Activated T-helper 1 cell treated with anti-CD3 and anti-CD28 coated beads, Interleukin-12 subunit alpha, Interleukin-12 subunit beta, Interleukin-2, Interleukin-4 antibody, amounts not matched to agents 30 ng/mL and 10 ng/mL and 1 ng/mL, durations not matched to agents 14 hours and 24 hours and 36 hours (primary cell): ENCODE measurements at regions not wholly inside any gene's neighbourhood (a gene's known extent, or its start where the extent isn't known, plus 50 kb on each side); places are given as distances from the start of the nearest gene placed in this dataset.

ENCODE experiments used
- DNase-seq: peaks from one replicate; pipeline ENCODE4 v3.0.0; 2021; ENCODE audit warnings: low spot score
- H3K27ac Mint-ChIP-seq: one replicate; pipeline ENCODE4 v1.8.0; 2021; ENCODE audit warnings: mild to moderate bottlenecking, mixed read lengths
- H3K27me3 Mint-ChIP-seq: one replicate; pipeline ENCODE4 v1.8.0; 2022; ENCODE audit warnings: mild to moderate bottlenecking, moderate library complexity, mixed read lengths; ENCODE audit not compliant: insufficient read depth
- H3K36me3 Mint-ChIP-seq: one replicate; pipeline ENCODE4 v1.8.0; 2021; ENCODE audit warnings: low read depth, mixed read lengths
- H3K4me1 Mint-ChIP-seq: one replicate; pipeline ENCODE4 v1.8.0; 2021; ENCODE audit warnings: low read depth, mixed read lengths
- H3K4me3 Mint-ChIP-seq: one replicate; pipeline ENCODE4 v1.8.0; 2021; ENCODE audit warnings: mild to moderate bottlenecking, moderate library complexity, mixed read lengths
- H3K9me3 Mint-ChIP-seq: one replicate; pipeline ENCODE4 v1.8.0; 2021; ENCODE audit warnings: mixed read lengths
- intact Hi-C: fragments of 100-400 bp; cut with micrococcal nuclease; formaldehyde crosslinking; loops from one replicate; pipeline ENCODE4 v1.15.1; 2024

- Mint-ChIP-seq H3K27ac (no peak overlapping the region), H3K9me3 (no peaks in the 10 kb centered on the region), H3K4me1 (peaks cover 24% of the 10 kb centered on the region), H3K4me3 (no peak overlapping the region), H3K36me3 (peaks cover 2% of the 10 kb centered on the region), H3K27me3 (no peaks in the 10 kb centered on the region)
- intact Hi-C loops: no loop called here
- no peak for DNase-seq
These were observed 140.2 kb downstream of the CD164 start for GRCh38 chr6:109242029-109242428.

- Mint-ChIP-seq H3K27ac (no peak overlapping the region), H3K4me1 (peaks cover 31% of the 10 kb centered on the region), H3K36me3 (peaks cover 2% of the 10 kb centered on the region), H3K4me3 (no peak overlapping the region), H3K9me3 (no peaks in the 10 kb centered on the region), H3K27me3 (no peaks in the 10 kb centered on the region)
- intact Hi-C loops: no loop called here
- no peak for DNase-seq
These were observed 141.1 kb downstream of the CD164 start for GRCh38 chr6:109241199-109241598.

- Mint-ChIP-seq H3K4me3 (no peak overlapping the region), H3K4me1 (peaks cover 38% of the 10 kb centered on the region), H3K36me3 (peaks cover 2% of the 10 kb centered on the region), H3K27me3 (no peaks in the 10 kb centered on the region), H3K9me3 (no peaks in the 10 kb centered on the region), H3K27ac (no peak overlapping the region)
- DNase-seq: no peak
- intact Hi-C loops: no loop called here
These were observed 141.7 kb downstream of the CD164 start for GRCh38 chr6:109240370-109241084.

- no peak for DNase-seq
- Mint-ChIP-seq H3K27me3 (no peaks in the 10 kb centered on the region), H3K4me1 (peaks cover 40% of the 10 kb centered on the region), H3K36me3 (peaks cover 2% of the 10 kb centered on the region), H3K4me3 (no peak overlapping the region), H3K9me3 (no peaks in the 10 kb centered on the region), H3K27ac (no peak overlapping the region)
- intact Hi-C loops: no loop called here
These were observed 142.5 kb downstream of the CD164 start for GRCh38 chr6:109239651-109240321.

GRCh38 chr6:109239160-109239559 lies 143.1 kb downstream of the CD164 start:
- DNase-seq: no peak
- no peaks in the 10 kb centered on the region for H3K9me3 Mint-ChIP-seq
- H3K4me1 Mint-ChIP-seq: peaks cover 34% of the 10 kb centered on the region
- H3K27me3 Mint-ChIP-seq: no peaks in the 10 kb centered on the region
- intact Hi-C loops: no loop called here
- peaks cover 2% of the 10 kb centered on the region for H3K36me3 Mint-ChIP-seq
- no peak overlapping the region for H3K4me3 Mint-ChIP-seq
- no peak overlapping the region for H3K27ac Mint-ChIP-seq

GRCh38 chr6:109238396-109238795 lies 143.1 kb downstream of the CEP57L1 start:
- no peak for DNase-seq
- H3K36me3 Mint-ChIP-seq: peaks cover 2% of the 10 kb centered on the region
- H3K27ac Mint-ChIP-seq: no peak overlapping the region
- intact Hi-C loops: no loop called here
- no peaks in the 10 kb centered on the region for H3K27me3 Mint-ChIP-seq
- no peaks in the 10 kb centered on the region for H3K9me3 Mint-ChIP-seq
- H3K4me3 Mint-ChIP-seq: no peak overlapping the region
- H3K4me1 Mint-ChIP-seq: peaks cover 27% of the 10 kb centered on the region

- no peak for DNase-seq
- no peaks in the 10 kb centered on the region for H3K9me3 Mint-ChIP-seq
- intact Hi-C loops: loop anchor here (1.0 to 2.0 kb wide), 3 partner anchors 15 to 145 kb away; partner anchors contain the start of gene CD164
- peaks cover 25% of the 10 kb centered on the region for H3K4me1 Mint-ChIP-seq
- H3K27ac Mint-ChIP-seq: no peak overlapping the region
- no peaks in the 10 kb centered on the region for H3K27me3 Mint-ChIP-seq
- no peak overlapping the region for H3K4me3 Mint-ChIP-seq
- H3K36me3 Mint-ChIP-seq: peaks cover 2% of the 10 kb centered on the region
These were observed 142.7 kb downstream of the CEP57L1 start for GRCh38 chr6:109237986-109238329.

GRCh38 chr6:109237077-109237985 lies 142.0 kb downstream of the CEP57L1 start:
- Mint-ChIP-seq H3K4me1 (peaks cover 25% of the 10 kb centered on the region), H3K9me3 (no peaks in the 10 kb centered on the region), H3K4me3 (peak overlapping the region; percentile 1), H3K27ac (peak overlapping the region; percentile 37), H3K36me3 (peaks cover 2% of the 10 kb centered on the region), H3K27me3 (no peaks in the 10 kb centered on the region)
- DNase-seq: no peak
- intact Hi-C loops: loop anchor here (1.0 to 2.0 kb wide), 3 partner anchors 15 to 145 kb away; partner anchors contain the start of gene CD164

GRCh38 chr6:109236115-109237076 lies 141.1 kb downstream of the CEP57L1 start:
- H3K27me3 Mint-ChIP-seq: no peaks in the 10 kb centered on the region
- H3K4me3 Mint-ChIP-seq: peak overlapping the region; percentile 31

GRCh38 chr6:109235481-109236038 lies 140.3 kb downstream of the CEP57L1 start:
- H3K4me3 Mint-ChIP-seq: no peak overlapping the region
- DNase-seq: no peak
- intact Hi-C loops: loop anchor here (2.0 kb wide), 2 partner anchors 13 to 147 kb away; partner anchors contain the start of gene CD164
- H3K9me3 Mint-ChIP-seq: no peaks in the 10 kb centered on the region
- peak overlapping the region; percentile 20 for H3K27ac Mint-ChIP-seq
- peaks cover 2% of the 10 kb centered on the region for H3K36me3 Mint-ChIP-seq
- peaks cover 25% of the 10 kb centered on the region for H3K4me1 Mint-ChIP-seq
- no peaks in the 10 kb centered on the region for H3K27me3 Mint-ChIP-seq

More at GRCh38 chr6:109236115-109237076, 141.1 kb downstream of the CEP57L1 start:
- Mint-ChIP-seq H3K27ac (peak overlapping the region; percentile 37), H3K9me3 (no peaks in the 10 kb centered on the region), H3K36me3 (peaks cover 2% of the 10 kb centered on the region), H3K4me1 (peaks cover 25% of the 10 kb centered on the region)
- DNase-seq: peak; percentile 31
- intact Hi-C loops: loop anchor here (1.0 to 2.0 kb wide), 3 partner anchors 14 to 146 kb away; partner anchors contain the start of gene CD164

- no peak for DNase-seq
- Mint-ChIP-seq H3K4me3 (no peak overlapping the region), H3K4me1 (peaks cover 1% of the 10 kb centered on the region), H3K27me3 (no peaks in the 10 kb centered on the region), H3K36me3 (no peaks in the 10 kb centered on the region), H3K9me3 (no peaks in the 10 kb centered on the region), H3K27ac (no peak overlapping the region)
- intact Hi-C loops: no loop called here
These were observed 135.1 kb downstream of the CEP57L1 start for GRCh38 chr6:109230453-109230852.
